Kidney epithelial cell (primary cell): ENCODE measurements at regions not wholly inside any gene's neighbourhood (a gene's known extent, or its start where the extent isn't known, plus 50 kb on each side); places are given as distances from the start of the nearest gene placed in this dataset.

ENCODE experiments used
- DNase-seq: peaks from one replicate; pipeline ENCODE4 v3.0.0-alpha.2; 2010; ENCODE audit warnings: low read depth
- H3K27me3 ChIP-seq: 2 replicates; pipeline ENCODE4 v1.6.0; 2011; ENCODE audit warnings: low read length; ENCODE audit not compliant: control insufficient read depth, insufficient read depth
- H3K36me3 ChIP-seq: 2 replicates; pipeline ENCODE4 v1.5.1; 2011; ENCODE audit warnings: low read length; ENCODE audit not compliant: control insufficient read depth, insufficient read depth
- H3K4me3 ChIP-seq: 2 replicates; pipeline ENCODE4 v1.5.1; 2011; ENCODE audit warnings: low read depth, mild to moderate bottlenecking, control low read depth, low read length
- CTCF ChIP-seq: IDR thresholded peaks from 2 replicates; pipeline ENCODE4 v1.5.1; 2011; ENCODE audit warnings: mild to moderate bottlenecking, moderate library complexity, low read length, control low read depth, inconsistent platforms; ENCODE audit not compliant: insufficient read depth, poor library complexity, severe bottlenecking

DNA sequence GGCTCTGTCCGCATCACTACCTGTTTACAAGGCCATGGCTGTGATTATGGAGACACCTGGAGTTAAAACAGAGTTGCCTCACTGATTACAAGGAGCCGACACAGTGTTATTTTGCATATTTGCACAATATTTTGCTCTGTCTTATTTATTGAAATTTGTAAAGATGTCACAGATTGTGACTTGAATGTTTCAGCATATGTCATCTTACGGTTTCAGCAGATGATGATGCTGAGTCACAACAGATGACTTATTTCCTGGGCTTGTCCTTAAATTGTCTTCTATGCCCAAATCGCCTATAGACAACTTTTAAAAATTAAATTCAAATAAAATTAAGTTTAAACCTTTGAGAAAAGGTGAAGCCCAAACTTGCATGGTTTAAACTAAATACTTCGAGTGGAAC lies 87.1 kb upstream of the INPP4B start:
- H3K36me3 ChIP-seq: no peaks in the 10 kb centered on the region
- DNase-seq: no peak
- no peak for TF ChIP-seq CTCF

GRCh38 chr4:142940425-142941330 lies 94.6 kb upstream of the INPP4B start:
- Histone ChIP-seq H3K27me3 (no peaks in the 10 kb centered on the region), H3K4me3 (no peak overlapping the region), H3K36me3 (no peaks in the 10 kb centered on the region)
- no peak for TF ChIP-seq CTCF
- peak; percentile 16 for DNase-seq

More for the DNA sequence above, 87.1 kb upstream of the INPP4B start:
- Histone ChIP-seq H3K4me3 (no peak overlapping the region), H3K27me3 (no peaks in the 10 kb centered on the region)

DNA sequence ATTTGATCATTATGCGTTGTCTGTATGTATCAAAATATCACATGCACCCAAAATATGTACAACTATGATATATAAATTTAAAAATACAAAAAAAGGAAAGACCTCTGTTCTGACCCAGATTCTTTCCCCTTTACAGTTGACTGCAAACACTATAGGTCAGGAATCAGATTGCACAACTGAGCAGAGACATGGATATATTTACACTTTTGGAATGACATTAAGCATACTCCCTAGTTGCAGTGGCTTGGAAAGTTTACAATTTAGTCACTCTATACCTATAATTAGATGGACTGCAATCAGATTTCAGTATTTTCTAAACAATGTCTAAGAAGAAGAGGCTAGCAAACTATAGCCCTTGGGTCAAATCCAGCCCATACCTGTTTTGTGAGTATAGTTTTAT lies 98.5 kb upstream of the INPP4B start:
- TF ChIP-seq CTCF: no peak
- no peak overlapping the region for H3K4me3 ChIP-seq
- H3K27me3 ChIP-seq: no peaks in the 10 kb centered on the region
- H3K36me3 ChIP-seq: no peaks in the 10 kb centered on the region
- no peak for DNase-seq

DNA sequence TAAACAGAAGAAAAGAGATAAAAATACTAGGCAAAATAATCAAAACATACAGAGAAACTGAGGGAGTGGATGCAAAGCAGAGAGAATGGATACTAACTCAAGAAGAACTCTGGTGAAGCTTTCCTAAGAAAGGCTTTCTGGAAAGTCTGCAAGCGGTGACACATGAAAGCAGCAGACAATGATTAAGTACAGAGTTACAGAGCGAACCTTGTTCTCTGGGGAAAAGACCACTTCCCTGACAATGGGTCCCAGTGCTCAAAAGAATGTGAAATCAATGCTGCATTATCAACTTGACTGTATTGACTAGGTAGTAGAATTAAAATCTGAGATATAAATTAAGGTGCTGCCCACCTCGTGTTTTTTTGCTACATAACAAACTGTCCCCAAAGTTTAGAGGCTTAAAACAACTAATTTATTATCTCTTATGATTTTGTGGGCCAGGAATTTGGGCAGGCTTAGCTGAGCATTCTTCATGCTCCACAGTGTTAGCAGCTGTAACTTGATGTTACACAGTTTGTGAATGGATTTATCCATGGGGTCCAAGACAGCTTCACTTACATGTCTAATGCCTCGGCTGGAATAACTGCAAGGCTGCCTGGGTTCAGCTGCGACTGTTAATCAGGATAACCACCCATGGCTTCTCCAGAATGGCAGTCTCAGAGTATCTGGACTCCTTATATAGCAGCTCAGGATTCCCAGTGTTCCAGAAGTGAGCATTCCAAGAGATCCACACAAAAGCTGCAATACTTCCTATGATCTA lies 106.9 kb upstream of the INPP4B start:
- DNase-seq: no peak
- H3K4me3 ChIP-seq: no peak overlapping the region
- TF ChIP-seq CTCF: no peak
- no peaks in the 10 kb centered on the region for H3K27me3 ChIP-seq
- no peaks in the 10 kb centered on the region for H3K36me3 ChIP-seq

- Histone ChIP-seq H3K36me3 (no peaks in the 10 kb centered on the region), H3K4me3 (no peak overlapping the region), H3K27me3 (no peaks in the 10 kb centered on the region)
- no peak for TF ChIP-seq CTCF
- no peak for DNase-seq
These were observed 108.3 kb upstream of the INPP4B start for GRCh38 chr4:142954415-142954814.
